Osteoblast (primary cell): ENCODE measurements at regions not wholly inside any gene's neighbourhood (a gene's known extent, or its start where the extent isn't known, plus 50 kb on each side); places are given as distances from the start of the nearest gene placed in this dataset.

Experiments
- DNase-seq: peaks from one replicate; pipeline ENCODE4 v3.0.0; 2011; ENCODE audit warnings: low spot score, mixed read lengths; ENCODE audit not compliant: insufficient read length; ENCODE audit errors: missing footprints
- H2AFZ ChIP-seq: 2 replicates; pipeline ENCODE4 v1.6.0; 2011; ENCODE audit warnings: mild to moderate bottlenecking, low read length
- H3K27ac ChIP-seq: 2 replicates; pipeline ENCODE4 v1.5.1; 2011; ENCODE audit warnings: mild to moderate bottlenecking, low read depth, low read length, moderate library complexity
- H3K27me3 ChIP-seq: 2 replicates; pipeline ENCODE4 v1.6.0; 2012; ENCODE audit warnings: mild to moderate bottlenecking, control low read depth, inconsistent platforms, low read length, moderate library complexity; ENCODE audit not compliant: insufficient read depth
- H3K36me3 ChIP-seq: 2 replicates; pipeline ENCODE4 v1.5.1; 2011; ENCODE audit warnings: mild to moderate bottlenecking, low read length, control low read depth, moderate library complexity; ENCODE audit not compliant: insufficient read depth
- H3K4me1 ChIP-seq: 2 replicates; pipeline ENCODE4 v1.5.1; 2011; ENCODE audit warnings: mild to moderate bottlenecking, low read length, control low read depth, moderate library complexity; ENCODE audit not compliant: insufficient read depth
- H3K4me2 ChIP-seq: 2 replicates; pipeline ENCODE4 v1.6.0; 2011; ENCODE audit warnings: mild to moderate bottlenecking, low read length; ENCODE audit not compliant: insufficient read depth
- H3K4me3 ChIP-seq: fragments of 200-600 bp; sonication (generic); 3 replicates; pipeline ENCODE4 v1.5.1; 2012; ENCODE audit warnings: mild to moderate bottlenecking, low read length, inconsistent platforms; ENCODE audit not compliant: insufficient read depth
- H3K79me2 ChIP-seq: 2 replicates; pipeline ENCODE4 v1.6.0; 2012; ENCODE audit warnings: mild to moderate bottlenecking, low read length, control low read depth, inconsistent platforms; ENCODE audit not compliant: insufficient read depth
- H3K9me3 ChIP-seq: 2 replicates; pipeline ENCODE4 v1.5.1; 2011; ENCODE audit warnings: low read depth, low read length, control low read depth
- H4K20me1 ChIP-seq: 2 replicates; pipeline ENCODE4 v1.6.0; 2012; ENCODE audit warnings: mild to moderate bottlenecking, low read length, control low read depth; ENCODE audit not compliant: insufficient read depth
- TF ChIP-seq, protein P1 (sequence below): IDR thresholded peaks from 2 replicates; pipeline ENCODE4 v1.5.1; 2011; ENCODE audit warnings: mild to moderate bottlenecking, low read depth, low read length, moderate library complexity; ENCODE audit errors: extremely low read depth

DNA sequence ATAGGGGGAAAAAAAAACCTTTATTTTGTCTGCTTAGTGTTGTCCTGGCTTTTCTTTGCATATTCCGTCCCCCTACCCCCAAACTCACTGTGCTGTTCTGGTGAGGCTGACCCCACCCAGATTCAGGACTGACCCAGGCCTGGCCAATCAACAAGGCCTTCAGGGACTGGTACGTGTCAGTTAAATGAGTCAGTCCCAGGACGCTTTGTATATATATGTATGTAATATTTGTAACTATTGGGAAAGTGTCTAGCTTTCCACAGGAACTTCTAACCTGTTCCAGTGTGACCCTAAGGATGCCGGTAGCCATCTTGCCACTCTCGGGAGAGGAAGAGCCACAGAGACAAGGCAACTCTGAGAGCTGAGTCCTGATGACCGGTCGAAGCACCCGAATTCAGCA lies 107.4 kb downstream of the VCPKMT start:
- no peaks in the 10 kb centered on the region for H4K20me1 ChIP-seq
- no peaks in the 10 kb centered on the region for H3K27me3 ChIP-seq
- H3K4me3 ChIP-seq, result no peak overlapping the region
- no peak overlapping the region for H3K4me2 ChIP-seq
- peak overlapping the region; percentile 25 for H2AFZ ChIP-seq
- H3K79me2 ChIP-seq, result no peaks in the 10 kb centered on the region
- no peak for DNase-seq
- no peak overlapping the region for H3K27ac ChIP-seq
- peaks cover 4% of the 10 kb centered on the region for H3K4me1 ChIP-seq
- no peaks in the 10 kb centered on the region for H3K9me3 ChIP-seq
- no peaks in the 10 kb centered on the region for H3K36me3 ChIP-seq
- TF ChIP-seq, protein P1, sequence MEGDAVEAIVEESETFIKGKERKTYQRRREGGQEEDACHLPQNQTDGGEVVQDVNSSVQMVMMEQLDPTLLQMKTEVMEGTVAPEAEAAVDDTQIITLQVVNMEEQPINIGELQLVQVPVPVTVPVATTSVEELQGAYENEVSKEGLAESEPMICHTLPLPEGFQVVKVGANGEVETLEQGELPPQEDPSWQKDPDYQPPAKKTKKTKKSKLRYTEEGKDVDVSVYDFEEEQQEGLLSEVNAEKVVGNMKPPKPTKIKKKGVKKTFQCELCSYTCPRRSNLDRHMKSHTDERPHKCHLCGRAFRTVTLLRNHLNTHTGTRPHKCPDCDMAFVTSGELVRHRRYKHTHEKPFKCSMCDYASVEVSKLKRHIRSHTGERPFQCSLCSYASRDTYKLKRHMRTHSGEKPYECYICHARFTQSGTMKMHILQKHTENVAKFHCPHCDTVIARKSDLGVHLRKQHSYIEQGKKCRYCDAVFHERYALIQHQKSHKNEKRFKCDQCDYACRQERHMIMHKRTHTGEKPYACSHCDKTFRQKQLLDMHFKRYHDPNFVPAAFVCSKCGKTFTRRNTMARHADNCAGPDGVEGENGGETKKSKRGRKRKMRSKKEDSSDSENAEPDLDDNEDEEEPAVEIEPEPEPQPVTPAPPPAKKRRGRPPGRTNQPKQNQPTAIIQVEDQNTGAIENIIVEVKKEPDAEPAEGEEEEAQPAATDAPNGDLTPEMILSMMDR, result no peak

DNA sequence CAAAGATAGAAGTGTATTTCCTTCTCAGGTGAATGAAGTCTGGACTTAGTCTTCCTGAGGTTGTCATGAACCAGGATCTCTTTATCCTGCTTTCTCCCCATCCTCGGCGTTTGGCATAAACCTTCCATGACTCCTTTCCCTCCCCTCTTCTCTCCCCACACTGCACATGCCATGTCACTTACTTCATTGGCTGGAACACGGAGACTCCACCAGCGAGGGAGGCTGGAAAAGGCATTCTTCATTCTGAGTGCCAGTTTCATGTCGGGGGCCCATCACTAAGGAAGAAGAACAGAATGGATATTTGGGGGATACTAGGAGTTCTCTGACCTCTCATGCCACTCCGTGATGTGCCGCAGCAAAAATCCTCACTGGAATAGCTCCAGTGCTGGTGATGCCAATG lies 105.6 kb downstream of the VCPKMT start:
- peaks cover 4% of the 10 kb centered on the region for H3K4me1 ChIP-seq
- H3K4me3 ChIP-seq, result no peak overlapping the region
- no peaks in the 10 kb centered on the region for H3K27me3 ChIP-seq
- no peaks in the 10 kb centered on the region for H3K9me3 ChIP-seq
- TF ChIP-seq, protein P1, result no peak
- H2AFZ ChIP-seq, result peak overlapping the region; percentile 17
- no peak overlapping the region for H3K27ac ChIP-seq
- H3K4me2 ChIP-seq, result no peak overlapping the region
- no peaks in the 10 kb centered on the region for H4K20me1 ChIP-seq
- DNase-seq, result no peak
- H3K79me2 ChIP-seq, result no peaks in the 10 kb centered on the region
- H3K36me3 ChIP-seq, result no peaks in the 10 kb centered on the region

DNA sequence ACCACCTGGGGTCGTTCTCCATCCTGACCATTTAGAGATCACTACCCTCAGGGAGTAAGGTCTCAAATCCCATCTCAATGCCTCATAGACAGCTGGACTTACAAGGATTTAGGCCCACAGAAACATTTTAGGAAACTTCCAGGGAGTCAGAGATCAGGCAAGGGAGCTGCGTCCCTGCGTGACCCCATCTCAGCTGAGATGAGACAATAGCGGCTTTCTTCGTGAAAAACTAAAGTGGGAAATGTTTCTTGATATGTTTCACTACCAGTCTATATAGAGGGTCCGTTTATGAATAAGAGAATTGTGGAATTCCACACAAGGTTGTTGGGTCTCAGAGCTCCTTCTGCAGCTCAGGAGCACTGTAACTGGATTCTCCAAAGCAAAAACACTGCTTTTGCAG lies 105.1 kb downstream of the VCPKMT start:
- Histone ChIP-seq H3K4me1 (peaks cover 4% of the 10 kb centered on the region), H3K36me3 (no peaks in the 10 kb centered on the region), H3K9me3 (no peaks in the 10 kb centered on the region), H3K4me2 (no peak overlapping the region), H3K27ac (no peak overlapping the region), H4K20me1 (no peaks in the 10 kb centered on the region), H2AFZ (no peak overlapping the region), H3K79me2 (no peaks in the 10 kb centered on the region), H3K4me3 (no peak overlapping the region), H3K27me3 (no peaks in the 10 kb centered on the region)
- DNase-seq, result no peak
- TF ChIP-seq, protein P1, result no peak

DNA sequence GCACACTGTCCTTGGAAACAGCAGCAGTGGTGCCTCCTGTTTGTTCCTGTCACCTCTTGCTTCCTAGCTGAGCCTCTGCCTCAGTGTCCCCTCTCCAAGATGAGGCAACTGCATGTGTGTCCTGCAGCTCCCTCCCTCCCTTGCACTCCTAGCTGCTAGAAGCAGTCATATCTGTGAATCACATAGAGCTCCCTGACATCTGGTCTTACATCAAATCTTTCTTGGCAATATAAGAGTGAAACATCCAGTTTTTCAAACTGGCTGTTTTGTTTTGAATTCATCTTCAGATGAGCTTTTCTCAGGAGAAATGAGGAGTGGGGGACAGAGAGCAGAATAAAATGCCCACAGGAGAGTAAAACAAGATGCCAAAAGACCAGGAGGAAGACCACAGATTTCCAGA lies 103.7 kb downstream of the VCPKMT start:
- Histone ChIP-seq H3K4me2 (no peak overlapping the region), H3K4me3 (no peak overlapping the region), H3K79me2 (no peaks in the 10 kb centered on the region), H3K9me3 (no peaks in the 10 kb centered on the region), H3K4me1 (peaks cover 4% of the 10 kb centered on the region), H2AFZ (peak overlapping the region; percentile 49), H3K27me3 (no peaks in the 10 kb centered on the region), H3K27ac (no peak overlapping the region), H4K20me1 (no peaks in the 10 kb centered on the region), H3K36me3 (no peaks in the 10 kb centered on the region)
- no peak for DNase-seq
- TF ChIP-seq, protein P1, result no peak
